Kidney epithelial cell (primary cell): ENCODE measurements at regions not wholly inside any gene's neighbourhood (a gene's known extent, or its start where the extent isn't known, plus 50 kb on each side); places are given as distances from the start of the nearest gene placed in this dataset.

Experiments used
- DNase-seq: peaks from one replicate; pipeline ENCODE4 v3.0.0-alpha.2; 2010; ENCODE audit warnings: low read depth
- H3K27me3 ChIP-seq: 2 replicates; pipeline ENCODE4 v1.6.0; 2011; ENCODE audit warnings: low read length; ENCODE audit not compliant: control insufficient read depth, insufficient read depth
- H3K36me3 ChIP-seq: 2 replicates; pipeline ENCODE4 v1.5.1; 2011; ENCODE audit warnings: low read length; ENCODE audit not compliant: control insufficient read depth, insufficient read depth
- H3K4me3 ChIP-seq: 2 replicates; pipeline ENCODE4 v1.5.1; 2011; ENCODE audit warnings: low read depth, mild to moderate bottlenecking, control low read depth, low read length
- TF ChIP-seq, protein P1 (sequence below): IDR thresholded peaks from 2 replicates; pipeline ENCODE4 v1.5.1; 2011; ENCODE audit warnings: mild to moderate bottlenecking, moderate library complexity, low read length, control low read depth, inconsistent platforms; ENCODE audit not compliant: insufficient read depth, poor library complexity, severe bottlenecking

DNA sequence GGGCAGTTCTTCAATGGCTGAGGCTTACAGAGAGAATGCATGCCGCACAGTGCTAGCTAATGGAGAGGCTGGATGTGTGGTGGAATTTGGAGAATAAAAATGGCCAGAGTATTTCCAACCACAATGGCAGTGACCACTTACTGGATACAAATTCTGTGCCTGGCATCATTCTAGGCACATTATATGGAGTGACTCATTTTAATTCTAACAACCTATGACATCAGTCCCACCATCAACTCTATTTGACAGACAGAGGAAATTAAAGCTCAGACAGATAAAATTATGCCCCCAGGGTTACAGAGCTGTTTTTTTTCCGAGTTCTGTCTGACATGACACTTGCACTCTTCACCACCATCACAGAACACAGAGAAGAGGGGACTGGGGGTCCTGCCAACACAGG lies 105.6 kb upstream of the IL12B start:
- TF ChIP-seq, protein P1, sequence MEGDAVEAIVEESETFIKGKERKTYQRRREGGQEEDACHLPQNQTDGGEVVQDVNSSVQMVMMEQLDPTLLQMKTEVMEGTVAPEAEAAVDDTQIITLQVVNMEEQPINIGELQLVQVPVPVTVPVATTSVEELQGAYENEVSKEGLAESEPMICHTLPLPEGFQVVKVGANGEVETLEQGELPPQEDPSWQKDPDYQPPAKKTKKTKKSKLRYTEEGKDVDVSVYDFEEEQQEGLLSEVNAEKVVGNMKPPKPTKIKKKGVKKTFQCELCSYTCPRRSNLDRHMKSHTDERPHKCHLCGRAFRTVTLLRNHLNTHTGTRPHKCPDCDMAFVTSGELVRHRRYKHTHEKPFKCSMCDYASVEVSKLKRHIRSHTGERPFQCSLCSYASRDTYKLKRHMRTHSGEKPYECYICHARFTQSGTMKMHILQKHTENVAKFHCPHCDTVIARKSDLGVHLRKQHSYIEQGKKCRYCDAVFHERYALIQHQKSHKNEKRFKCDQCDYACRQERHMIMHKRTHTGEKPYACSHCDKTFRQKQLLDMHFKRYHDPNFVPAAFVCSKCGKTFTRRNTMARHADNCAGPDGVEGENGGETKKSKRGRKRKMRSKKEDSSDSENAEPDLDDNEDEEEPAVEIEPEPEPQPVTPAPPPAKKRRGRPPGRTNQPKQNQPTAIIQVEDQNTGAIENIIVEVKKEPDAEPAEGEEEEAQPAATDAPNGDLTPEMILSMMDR: no peak
- Histone ChIP-seq H3K27me3 (no peaks in the 10 kb centered on the region), H3K4me3 (no peak overlapping the region), H3K36me3 (no peaks in the 10 kb centered on the region)
- no peak for DNase-seq

DNA sequence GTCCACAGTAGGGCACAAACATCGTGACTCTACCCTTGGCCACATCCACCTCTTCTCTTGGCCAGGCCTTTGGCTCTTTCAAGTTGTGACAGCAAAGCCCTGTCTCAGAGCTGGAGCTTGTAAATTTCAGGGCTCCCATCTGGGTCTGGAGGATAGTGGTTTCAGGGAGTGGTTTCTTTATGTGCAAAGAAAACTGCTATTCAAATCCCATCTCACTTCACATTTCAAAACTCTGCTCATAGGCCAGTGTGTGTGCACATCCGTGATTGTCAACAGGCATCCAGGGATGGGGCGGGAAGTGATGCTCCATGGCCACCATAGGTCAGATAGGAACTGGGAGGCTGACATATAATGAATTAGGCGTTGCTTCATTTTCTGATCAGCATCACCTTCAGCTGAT lies 107.8 kb upstream of the IL12B start:
- H3K27me3 ChIP-seq: no peaks in the 10 kb centered on the region
- H3K4me3 ChIP-seq: no peak overlapping the region
- TF ChIP-seq, protein P1: no peak
- DNase-seq: no peak
- no peaks in the 10 kb centered on the region for H3K36me3 ChIP-seq

DNA sequence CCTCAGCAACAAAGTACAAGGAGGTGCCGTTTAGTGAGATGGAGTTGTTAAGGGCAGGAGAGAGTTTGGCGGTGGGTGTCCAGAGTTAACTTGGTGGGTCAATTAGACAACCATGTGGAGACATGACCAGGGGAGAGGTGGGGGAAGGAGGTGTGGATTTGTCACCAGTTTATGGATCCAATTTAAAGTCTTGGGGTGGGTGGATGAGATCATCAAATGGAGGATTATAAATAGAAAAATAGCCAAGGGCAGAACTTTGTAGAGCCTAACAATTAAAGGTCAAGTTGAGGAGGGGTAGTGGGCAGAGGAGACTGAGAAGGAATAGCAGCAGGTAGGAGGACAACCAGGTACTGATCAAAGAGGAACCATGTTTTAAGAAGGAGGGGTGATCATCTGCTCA lies 108.7 kb upstream of the IL12B start:
- no peaks in the 10 kb centered on the region for H3K36me3 ChIP-seq
- H3K4me3 ChIP-seq: no peak overlapping the region
- TF ChIP-seq, protein P1: no peak
- H3K27me3 ChIP-seq: no peaks in the 10 kb centered on the region
- DNase-seq: no peak

DNA sequence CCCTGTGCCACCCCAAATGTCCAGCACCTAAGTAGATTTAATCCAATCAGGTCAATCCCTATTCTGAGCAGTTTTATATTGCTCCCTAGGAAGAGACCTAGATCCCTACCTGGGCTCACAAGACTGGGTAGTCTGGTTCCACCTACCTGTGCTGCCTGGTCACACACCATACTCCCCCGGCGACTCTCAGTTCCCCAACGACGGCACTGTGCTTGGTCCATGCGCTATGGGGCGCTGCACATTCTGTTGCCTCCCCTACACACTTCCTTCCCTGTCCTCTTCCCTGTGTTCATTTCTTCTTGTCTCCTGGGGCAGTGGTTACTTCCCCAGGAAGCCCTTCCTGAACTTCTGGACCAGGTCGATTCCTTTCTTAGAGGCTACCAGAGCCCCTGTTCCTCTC lies 109.9 kb upstream of the IL12B start:
- TF ChIP-seq, protein P1: no peak
- Histone ChIP-seq H3K4me3 (no peak overlapping the region), H3K27me3 (no peaks in the 10 kb centered on the region), H3K36me3 (no peaks in the 10 kb centered on the region)
- DNase-seq: no peak

DNA sequence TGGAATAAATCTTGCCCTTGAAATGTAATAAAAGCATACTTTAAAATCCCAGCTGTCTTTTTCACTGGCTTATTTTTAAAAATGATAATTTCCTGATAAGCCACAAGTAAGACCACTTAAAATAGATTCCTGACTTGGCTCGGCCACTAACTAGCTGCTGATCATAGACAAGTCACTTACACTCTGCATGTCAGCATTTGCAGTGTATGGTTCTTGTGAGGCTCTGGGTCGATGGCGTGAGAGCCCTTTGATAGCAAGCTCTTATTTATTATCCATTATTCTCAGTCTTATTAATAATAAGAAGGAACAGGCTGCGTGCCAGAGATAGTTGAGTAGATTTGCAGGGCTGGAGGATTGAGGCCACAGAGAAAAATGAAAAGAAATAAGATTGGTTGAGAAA lies 110.7 kb upstream of the IL12B start:
- Histone ChIP-seq H3K36me3 (no peaks in the 10 kb centered on the region), H3K4me3 (no peak overlapping the region), H3K27me3 (no peaks in the 10 kb centered on the region)
- DNase-seq: no peak
- TF ChIP-seq, protein P1: no peak

DNA sequence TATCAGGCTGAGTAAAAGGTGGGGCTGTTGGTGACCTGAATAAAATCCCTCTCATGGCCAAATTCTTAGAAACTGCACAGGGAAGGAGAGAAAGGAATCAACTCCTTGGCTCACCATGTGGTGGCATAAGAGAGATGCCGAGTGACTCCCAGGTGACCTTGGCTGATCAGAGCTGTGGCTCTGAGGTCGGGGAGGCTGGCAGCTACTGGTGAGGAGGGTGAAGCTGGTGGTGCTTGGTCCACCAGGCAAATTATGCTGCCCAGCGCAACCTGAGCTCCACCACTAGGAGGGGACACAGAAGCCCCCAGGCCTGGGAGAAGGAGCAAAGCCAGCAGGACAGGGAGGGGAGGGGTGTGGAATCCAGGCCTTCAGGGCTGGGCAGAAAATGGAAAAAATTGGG lies 111.2 kb upstream of the IL12B start:
- H3K36me3 ChIP-seq: no peaks in the 10 kb centered on the region
- TF ChIP-seq, protein P1: peak; percentile 22
- H3K27me3 ChIP-seq: no peaks in the 10 kb centered on the region
- DNase-seq: no peak
- no peak overlapping the region for H3K4me3 ChIP-seq
